COLO668 (cell line): ENCODE measurements at regions not wholly inside any gene's neighbourhood (a gene's known extent, or its start where the extent isn't known, plus 50 kb on each side); places are given as distances from the start of the nearest gene placed in this dataset.
"Not testable (repeated sequence)": the region's sequence is repeated elsewhere in the genome, so short reads cannot be mapped to it uniquely, and the experiment has no call there.

ENCODE experiments used
- DNase-seq: peaks from one replicate; lab custom pipeline; 2025; ENCODE audit not compliant: unreplicated experiment; lab: John Stamatoyannopoulos, UW

DNA sequence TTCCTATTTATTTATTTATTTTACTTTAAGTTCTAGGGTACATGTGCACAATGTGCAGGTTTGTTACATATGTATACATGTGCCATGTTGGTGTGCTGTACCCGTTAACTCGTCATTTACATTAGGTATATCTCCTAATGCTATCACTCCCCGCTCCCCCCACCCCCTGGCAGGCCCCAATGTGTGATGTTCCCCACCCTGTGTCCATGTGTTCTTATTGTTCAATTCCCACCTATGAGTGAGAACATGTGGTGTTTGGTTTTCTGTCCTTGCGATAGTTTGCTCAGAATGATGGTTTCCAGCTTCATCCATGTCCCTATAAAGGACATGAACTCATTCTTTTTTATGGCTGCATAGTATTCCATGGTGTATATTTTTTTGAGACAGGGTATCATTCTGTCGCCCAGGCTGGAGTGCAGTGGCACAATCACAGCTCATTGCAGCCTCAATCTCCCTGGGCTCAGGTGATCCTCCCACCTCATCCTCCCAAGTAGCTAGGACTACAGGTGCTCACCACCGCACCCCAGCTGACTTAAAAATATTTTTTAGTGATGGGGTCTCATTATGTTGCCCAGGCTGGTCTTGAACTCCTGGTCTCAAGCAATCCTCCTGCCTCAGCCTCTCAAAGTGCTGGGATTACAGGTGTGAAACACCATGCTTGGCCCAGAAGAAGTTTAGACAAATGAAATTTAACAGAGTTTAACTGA is 140.6 kb downstream of the NPIPB5 start:
- DNase-seq: not testable (repeated sequence)

DNA sequence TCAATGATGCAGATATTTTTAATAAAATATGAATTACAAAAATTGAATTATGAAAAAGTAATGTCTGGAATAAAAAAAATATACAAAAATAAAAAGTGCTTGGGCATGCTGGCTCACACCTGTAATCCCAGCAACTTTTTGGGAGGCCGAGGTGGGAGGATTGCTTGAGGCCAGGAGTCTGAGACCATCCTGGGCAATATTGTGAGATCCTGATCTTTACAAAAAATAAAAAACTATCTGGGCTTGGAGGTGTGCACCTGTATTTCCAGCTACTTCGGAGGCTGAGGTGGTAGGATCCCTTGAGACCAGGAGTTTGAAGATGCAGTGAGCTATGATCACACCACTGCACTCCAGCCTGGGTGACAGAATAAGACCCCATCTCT is 141.8 kb downstream of the NPIPB5 start:
- no peak for DNase-seq

- DNase-seq: no peak
Measured at GRCh38 chr16:22653876-22654275, 143.2 kb downstream of the NPIPB5 start.

DNA sequence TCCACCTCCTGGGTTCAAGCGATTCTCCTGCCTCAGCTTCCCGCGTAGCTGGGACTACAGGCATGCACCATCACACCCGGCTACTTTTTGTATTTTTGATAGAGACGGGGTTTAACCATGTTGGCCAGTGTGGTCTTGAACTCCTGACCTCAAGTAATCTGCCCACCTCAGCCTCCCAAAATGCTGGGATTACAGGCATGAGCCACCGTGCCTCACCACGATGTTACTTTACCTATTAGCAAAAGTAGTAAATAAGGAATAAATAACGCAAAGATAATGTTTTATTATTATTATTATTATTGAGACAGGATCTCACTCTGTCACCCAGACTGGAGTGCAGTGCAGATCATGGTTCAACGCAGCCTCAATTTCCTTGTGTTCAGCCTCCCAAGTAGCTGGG is 145.9 kb downstream of the NPIPB5 start:
- not testable (repeated sequence) for DNase-seq

DNA sequence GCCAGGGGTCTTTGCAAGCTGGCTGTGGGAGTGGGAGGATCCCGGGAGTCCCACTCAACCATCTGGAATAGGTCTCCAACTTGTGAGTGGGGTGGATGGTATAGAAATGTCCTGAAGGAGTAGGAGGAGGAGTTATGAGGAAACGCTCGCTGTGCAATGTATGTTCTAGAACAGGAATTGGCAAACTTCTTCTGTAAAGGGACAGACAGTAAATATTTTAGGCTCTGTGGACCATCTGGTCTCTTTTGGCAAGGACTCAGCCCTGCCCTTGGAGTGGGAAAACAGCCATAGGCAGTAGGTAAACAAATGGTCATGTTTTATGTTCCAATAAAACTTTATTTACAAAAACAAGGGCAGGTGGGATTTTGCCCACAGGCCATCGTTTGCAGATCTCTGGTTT is 149.2 kb downstream of the NPIPB5 start:
- no peak for DNase-seq

- DNase-seq: no peak
Measured at GRCh38 chr16:22660441-22661160, 149.9 kb downstream of the NPIPB5 start.

DNA sequence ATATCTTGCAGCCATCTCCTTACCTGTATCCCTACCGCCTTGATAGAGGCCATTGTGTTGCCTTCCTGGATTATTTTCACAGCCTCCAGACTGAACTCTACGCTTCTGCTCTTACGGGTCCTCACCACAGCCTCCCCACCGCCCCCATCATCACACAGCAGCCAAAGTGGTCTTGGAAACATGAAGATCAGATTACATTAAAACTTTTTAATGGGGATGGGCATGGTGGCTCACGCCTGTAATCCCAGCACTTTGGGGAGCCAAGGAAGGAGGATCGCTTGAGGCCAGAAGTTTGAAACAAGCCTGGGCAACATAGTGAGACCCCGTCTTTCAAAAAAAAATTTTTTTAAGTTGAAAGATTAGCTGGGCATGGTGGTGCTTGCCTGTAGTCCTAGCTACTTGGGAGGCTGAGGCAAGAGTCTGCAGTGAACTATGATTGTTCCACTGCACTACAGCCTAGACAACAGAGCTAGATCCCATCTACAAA is 150.5 kb downstream of the NPIPB5 start:
- no peak for DNase-seq

DNA sequence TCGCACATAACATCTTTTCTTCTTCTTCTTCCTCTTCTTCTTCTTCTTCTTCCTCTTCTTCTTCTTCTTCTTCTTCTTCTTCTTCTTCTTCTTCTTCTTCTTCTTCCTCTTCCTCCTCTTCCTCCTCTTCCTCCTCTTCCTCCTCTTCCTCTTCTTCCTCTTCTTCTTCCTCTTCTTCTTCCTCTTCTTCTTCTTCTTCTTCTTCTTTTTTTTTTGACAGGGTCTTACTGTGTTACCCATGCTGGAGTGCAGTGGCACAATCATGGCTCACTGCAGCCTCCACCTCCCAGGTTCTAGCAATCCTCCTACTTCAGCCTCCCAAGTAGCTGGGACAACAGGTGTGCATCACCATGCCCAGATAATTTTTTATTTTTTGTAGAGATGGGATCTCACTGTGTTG is 151.0 kb upstream of the HS3ST2 start:
- DNase-seq: not testable (repeated sequence)

DNA sequence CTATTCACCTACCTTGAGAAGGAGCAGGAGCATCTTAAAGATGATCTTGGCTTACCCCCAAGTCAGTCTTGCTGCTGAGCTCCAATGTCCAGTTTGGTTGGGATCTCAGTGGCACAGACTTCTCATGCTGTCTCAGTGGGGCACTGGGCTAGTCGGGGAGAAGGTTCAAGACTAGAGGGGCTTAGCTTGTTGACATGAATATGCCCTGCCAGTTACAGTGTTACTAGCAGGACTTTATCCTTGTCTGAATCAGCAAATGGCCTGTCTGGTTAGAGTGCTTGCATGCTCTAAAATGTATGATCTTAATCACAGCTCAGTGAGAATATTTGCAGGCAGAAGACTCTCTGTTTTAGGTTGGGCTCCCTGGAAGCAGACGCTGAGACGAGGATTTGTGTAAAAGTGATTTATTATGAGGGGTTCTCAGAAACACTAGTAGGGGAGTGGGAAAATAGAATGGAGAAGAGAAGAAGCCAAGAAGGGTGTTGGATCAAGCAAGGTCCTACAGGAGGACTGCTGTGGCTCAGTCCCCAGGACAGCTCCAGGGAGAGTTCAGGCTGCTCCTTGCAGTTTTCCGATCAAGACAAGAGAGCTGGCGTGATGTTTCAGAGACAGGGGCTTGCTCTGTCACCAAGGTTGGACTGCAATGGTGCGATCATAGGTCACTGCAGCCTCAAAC is 150.4 kb upstream of the HS3ST2 start:
- DNase-seq: no peak

DNA sequence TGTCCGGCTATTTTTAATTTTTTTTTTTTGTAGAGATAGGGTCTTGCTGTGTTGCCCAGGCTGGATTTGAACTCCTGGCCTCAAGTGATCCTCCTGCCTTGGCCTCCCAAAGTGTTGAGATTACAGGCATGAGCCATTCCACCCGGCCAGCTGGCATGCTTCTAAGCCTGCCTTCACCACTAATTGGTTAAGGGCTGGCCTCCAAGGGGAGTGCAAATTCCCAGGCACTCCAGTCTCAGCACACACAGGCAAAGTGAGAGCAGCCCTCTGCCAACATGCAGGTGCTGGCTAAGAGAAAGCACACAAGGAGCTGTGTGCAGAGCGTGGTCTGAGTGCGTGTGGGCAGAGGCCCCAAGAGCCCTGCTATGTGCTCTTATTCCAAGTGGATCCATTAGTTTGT is 149.8 kb upstream of the HS3ST2 start:
- no peak for DNase-seq

- no peak for DNase-seq
Measured at GRCh38 chr16:22664561-22664997, 149.4 kb upstream of the HS3ST2 start.

DNA sequence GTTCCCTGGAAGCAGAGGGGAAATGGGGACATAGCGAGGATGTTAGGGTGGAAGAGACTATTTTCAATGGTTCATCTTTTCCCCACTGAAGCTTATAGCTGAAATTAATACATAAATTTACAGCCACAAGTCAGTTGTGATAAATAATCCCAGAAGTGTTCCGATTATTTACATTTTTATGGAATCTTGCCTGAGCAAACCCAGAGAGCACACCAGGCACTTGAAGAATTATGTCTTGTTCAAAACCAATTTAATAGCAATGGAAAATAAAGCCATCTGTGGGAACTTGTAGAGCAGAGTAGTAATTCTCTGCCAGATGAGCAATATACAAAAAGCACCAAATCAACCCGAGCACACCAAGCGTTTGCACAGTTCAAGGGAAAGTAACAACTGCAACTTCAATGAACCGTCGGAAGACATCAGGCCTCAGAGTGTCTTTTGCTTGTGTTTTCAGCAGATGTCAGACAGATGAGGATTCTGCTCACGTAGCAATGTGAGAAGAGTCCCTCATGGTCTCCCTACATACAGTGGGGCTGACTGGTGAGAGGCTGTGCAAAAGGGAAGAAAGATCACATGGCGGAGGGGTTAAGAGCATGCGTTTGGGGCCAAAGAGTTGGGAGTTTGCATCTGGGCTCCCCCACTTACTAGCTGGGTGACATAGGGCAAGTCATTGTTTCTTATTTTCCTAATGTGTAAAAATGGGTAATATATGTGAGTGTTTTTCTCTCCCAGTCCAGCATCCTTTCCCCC is 148.7 kb upstream of the HS3ST2 start:
- DNase-seq: no peak

GRCh38 chr16:22665803-22666202 is 148.2 kb upstream of the HS3ST2 start:
- DNase-seq: no peak

DNA sequence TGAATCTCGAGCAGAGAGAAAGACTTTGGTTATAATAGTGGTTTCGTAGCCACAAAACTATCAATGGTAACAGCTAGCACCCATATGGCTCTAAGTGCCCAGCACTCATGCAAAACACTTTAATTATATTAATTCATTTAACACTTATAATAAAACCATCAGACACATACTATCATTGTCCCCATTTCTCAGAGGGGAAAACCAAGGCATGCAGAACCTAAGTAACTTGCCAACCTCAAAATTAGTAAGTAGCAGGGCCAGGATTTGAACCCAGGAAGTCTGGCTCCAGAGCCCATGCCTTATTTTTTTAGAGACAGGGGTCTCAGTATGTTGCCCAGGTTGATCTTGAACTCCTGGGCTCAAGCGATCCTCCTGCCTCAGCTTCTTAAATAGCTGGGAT is 145.6 kb upstream of the HS3ST2 start:
- DNase-seq: no peak

DNA sequence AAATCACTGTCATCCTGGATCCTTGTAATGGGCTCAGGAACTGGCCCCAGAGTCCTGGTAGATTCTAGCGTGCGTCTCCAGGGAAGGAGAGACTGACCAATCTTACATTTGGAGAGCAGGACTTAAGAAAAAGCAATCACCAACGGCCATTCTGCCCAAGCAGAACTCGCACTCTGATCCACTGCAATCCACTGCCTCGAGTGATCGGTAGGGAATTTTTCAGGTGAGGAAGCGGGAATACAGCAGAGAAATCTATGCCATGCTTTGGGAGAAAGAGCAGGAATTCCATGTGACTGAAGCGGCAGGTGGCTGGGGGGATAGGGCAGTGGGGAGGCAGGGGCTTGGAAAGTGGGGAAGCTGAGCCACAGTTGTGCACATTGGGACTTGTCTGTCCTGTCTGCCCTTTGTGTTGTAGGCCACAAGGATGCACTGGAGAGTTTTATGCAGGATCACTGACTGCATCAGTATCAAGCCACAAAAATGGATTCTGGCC is 143.9 kb upstream of the HS3ST2 start:
- DNase-seq: no peak

GRCh38 chr16:22670551-22671041 is 143.4 kb upstream of the HS3ST2 start:
- no peak for DNase-seq

GRCh38 chr16:22671301-22672076 is 142.5 kb upstream of the HS3ST2 start:
- no peak for DNase-seq

GRCh38 chr16:22672830-22673210 is 141.1 kb upstream of the HS3ST2 start:
- DNase-seq: no peak

GRCh38 chr16:22673421-22673831 is 140.5 kb upstream of the HS3ST2 start:
- no peak for DNase-seq

GRCh38 chr16:22674832-22675191 is 139.2 kb upstream of the HS3ST2 start:
- no peak for DNase-seq
